Stomach smooth muscle (tissue), 2 donors: ENCODE measurements at regions not wholly inside any gene's neighbourhood (a gene's known extent, or its start where the extent isn't known, plus 50 kb on each side); places are given as distances from the start of the nearest gene placed in this dataset.
"Not testable (repeated sequence)": the region's sequence is repeated elsewhere in the genome, so short reads cannot be mapped to it uniquely, and the experiment has no call there.

Experiments
- H3K27ac ChIP-seq: one replicate; pipeline ENCODE4 v1.7.0; 2013; ENCODE audit warnings: mild to moderate bottlenecking, low read length, inconsistent platforms
- H3K27me3 ChIP-seq, 2 donors: one replicate each; pipeline ENCODE4 v1.7.0; 2013; ENCODE audit warnings: low read length in 2 of 2; ENCODE audit not compliant: insufficient read depth in 2 of 2, control insufficient read depth in 1 of 2
- H3K36me3 ChIP-seq, 2 donors: one replicate each; pipeline ENCODE4 v1.7.0; 2013; ENCODE audit warnings: low read length in 2 of 2; ENCODE audit not compliant: control insufficient read depth in 2 of 2, insufficient read depth in 2 of 2
- H3K4me1 ChIP-seq: one replicate; pipeline ENCODE4 v1.7.0; 2013; ENCODE audit warnings: low read length; ENCODE audit not compliant: control insufficient read depth, insufficient read depth
- H3K4me3 ChIP-seq, 2 donors: one replicate each; pipeline ENCODE4 v1.7.0; 2013; ENCODE audit warnings: low read length in 2 of 2
- H3K9ac ChIP-seq, 2 donors: one replicate each; pipeline ENCODE4 v1.7.0; 2013; ENCODE audit warnings: low read length in 2 of 2, mild to moderate bottlenecking in 1 of 2
- H3K9me3 ChIP-seq, 2 donors: one replicate each; pipeline ENCODE4 v1.7.0; 2013; ENCODE audit warnings: low read length in 2 of 2; ENCODE audit not compliant: control insufficient read depth in 2 of 2
- donor health status: healthy.
- donor health status: Pancreatic carcinoma.

- H3K27me3 ChIP-seq, result no peaks in the 10 kb centered on the region
- no peak overlapping the region for H3K9ac ChIP-seq
- H3K36me3 ChIP-seq, result no peaks in the 10 kb centered on the region
- H3K4me3 ChIP-seq, result no peak overlapping the region
- no peaks in the 10 kb centered on the region for H3K9me3 ChIP-seq
- no peaks in the 10 kb centered on the region for H3K4me1 ChIP-seq
- no peak overlapping the region for H3K27ac ChIP-seq
Measured at GRCh38 chr11:79617561-79617960, 176.7 kb upstream of the TENM4 start.

GRCh38 chr11:79616392-79616851 is 175.6 kb upstream of the TENM4 start:
- Histone ChIP-seq H3K9ac (no peak overlapping the region), H3K4me3 (no peak overlapping the region), H3K36me3 (no peaks in the 10 kb centered on the region), H3K9me3 (no peaks in the 10 kb centered on the region), H3K4me1 (no peaks in the 10 kb centered on the region), H3K27ac (no peak overlapping the region), H3K27me3 (no peaks in the 10 kb centered on the region)

GRCh38 chr11:79615425-79615824 is 174.6 kb upstream of the TENM4 start:
- no peaks in the 10 kb centered on the region for H3K36me3 ChIP-seq
- H3K4me3 ChIP-seq, result no peak overlapping the region
- no peaks in the 10 kb centered on the region for H3K4me1 ChIP-seq
- H3K9me3 ChIP-seq, result no peaks in the 10 kb centered on the region
- H3K27me3 ChIP-seq, result no peaks in the 10 kb centered on the region
- H3K27ac ChIP-seq, result no peak overlapping the region
- no peak overlapping the region for H3K9ac ChIP-seq

GRCh38 chr11:79610678-79611077 is 169.8 kb upstream of the TENM4 start:
- H3K9me3 ChIP-seq, result no peaks in the 10 kb centered on the region
- H3K4me3 ChIP-seq, result no peak overlapping the region
- no peaks in the 10 kb centered on the region for H3K4me1 ChIP-seq
- no peak overlapping the region for H3K9ac ChIP-seq
- no peaks in the 10 kb centered on the region for H3K27me3 ChIP-seq
- H3K27ac ChIP-seq, result no peak overlapping the region
- H3K36me3 ChIP-seq, result no peaks in the 10 kb centered on the region

GRCh38 chr11:79610139-79610538 is 169.3 kb upstream of the TENM4 start:
- Histone ChIP-seq H3K27me3 (no peaks in the 10 kb centered on the region), H3K9me3 (no peaks in the 10 kb centered on the region), H3K4me1 (no peaks in the 10 kb centered on the region), H3K27ac (no peak overlapping the region), H3K9ac (no peak overlapping the region), H3K4me3 (no peak overlapping the region), H3K36me3 (no peaks in the 10 kb centered on the region)

GRCh38 chr11:79609511-79609910 is 168.7 kb upstream of the TENM4 start:
- Histone ChIP-seq H3K27ac (no peak overlapping the region), H3K4me3 (no peak overlapping the region), H3K4me1 (no peaks in the 10 kb centered on the region), H3K9me3 (no peaks in the 10 kb centered on the region), H3K36me3 (no peaks in the 10 kb centered on the region), H3K9ac (no peak overlapping the region), H3K27me3 (no peaks in the 10 kb centered on the region)

- H3K36me3 ChIP-seq, H3K9ac ChIP-seq, H3K4me3 ChIP-seq, H3K9me3 ChIP-seq, H3K27ac ChIP-seq, H3K27me3 ChIP-seq, H3K4me1 ChIP-seq: not testable (repeated sequence)
Measured at GRCh38 chr11:79606461-79606860, 165.6 kb upstream of the TENM4 start.

- no peaks in the 10 kb centered on the region for H3K27me3 ChIP-seq
- H3K9ac ChIP-seq, result no peak overlapping the region
- no peak overlapping the region for H3K27ac ChIP-seq
- peaks cover 0 to 3% of the 10 kb centered on the region in 2 donors for H3K9me3 ChIP-seq
- H3K4me3 ChIP-seq, result no peak overlapping the region
- no peaks in the 10 kb centered on the region for H3K36me3 ChIP-seq
- H3K4me1 ChIP-seq, result no peaks in the 10 kb centered on the region
Measured at GRCh38 chr11:79600711-79601110, 159.9 kb upstream of the TENM4 start.

- H3K9ac ChIP-seq, result no peak overlapping the region
- no peaks in the 10 kb centered on the region for H3K4me1 ChIP-seq
- no peaks in the 10 kb centered on the region for H3K36me3 ChIP-seq
- peaks cover 0 to 5% of the 10 kb centered on the region in 2 donors for H3K9me3 ChIP-seq
- no peak overlapping the region for H3K4me3 ChIP-seq
- H3K27ac ChIP-seq, result no peak overlapping the region
- no peaks in the 10 kb centered on the region for H3K27me3 ChIP-seq
Measured at GRCh38 chr11:79594834-79595233, 154.0 kb upstream of the TENM4 start.

GRCh38 chr11:79592824-79593223 is 152.0 kb upstream of the TENM4 start:
- no peak overlapping the region for H3K9ac ChIP-seq
- no peak overlapping the region for H3K4me3 ChIP-seq
- peaks cover 0 to 2% of the 10 kb centered on the region in 2 donors for H3K9me3 ChIP-seq
- no peaks in the 10 kb centered on the region for H3K4me1 ChIP-seq
- no peak overlapping the region for H3K27ac ChIP-seq
- no peaks in the 10 kb centered on the region for H3K36me3 ChIP-seq
- no peaks in the 10 kb centered on the region for H3K27me3 ChIP-seq

GRCh38 chr11:79592406-79592805 is 151.6 kb upstream of the TENM4 start:
- H3K9me3 ChIP-seq, result peaks cover 0 to 2% of the 10 kb centered on the region in 2 donors

More at GRCh38 chr11:79592406-79592805, 151.6 kb upstream of the TENM4 start:
- no peaks in the 10 kb centered on the region for H3K27me3 ChIP-seq
- H3K4me3 ChIP-seq, result no peak overlapping the region
- H3K9ac ChIP-seq, result no peak overlapping the region
- no peak overlapping the region for H3K27ac ChIP-seq
- H3K4me1 ChIP-seq, result no peaks in the 10 kb centered on the region
- no peaks in the 10 kb centered on the region for H3K36me3 ChIP-seq
